T-helper 17 cell (primary cell): ENCODE measurements at regions not wholly inside any gene's neighbourhood (a gene's known extent, or its start where the extent isn't known, plus 50 kb on each side); places are given as distances from the start of the nearest gene placed in this dataset.
"Not testable (repeated sequence)": the region's sequence is repeated elsewhere in the genome, so short reads cannot be mapped to it uniquely, and the experiment has no call there.

Experiments used
- ATAC-seq: fragments of 150-1000 bp; cut with Tn5 transposase; 2 replicates; pipeline ENCODE4 v1.10.0; 2021; ENCODE audit warnings: mild to moderate bottlenecking, moderate library complexity
- DNase-seq, 3 donors: peaks; one replicate each; pipeline versions ENCODE4 v3.0.0 to v3.0.0-alpha.2; 2020 to 2021
- H3K9me3 ChIP-seq: one replicate; pipeline ENCODE4 v1.7.0; 2013; ENCODE audit warnings: low read length, mild to moderate bottlenecking; ENCODE audit not compliant: control insufficient read depth, poor library complexity, severe bottlenecking
- H3K27ac Mint-ChIP-seq: one replicate; pipeline ENCODE4 v1.8.0; 2022; ENCODE audit warnings: mild to moderate bottlenecking, moderate library complexity, mixed read lengths
- H3K27me3 Mint-ChIP-seq: one replicate; pipeline ENCODE4 v1.8.0; 2022; ENCODE audit warnings: mixed read lengths
- H3K36me3 Mint-ChIP-seq: one replicate; pipeline ENCODE4 v1.8.0; 2022; ENCODE audit warnings: low read depth, mixed read lengths
- H3K4me1 Mint-ChIP-seq: one replicate; pipeline ENCODE4 v1.8.0; 2022; ENCODE audit warnings: mild to moderate bottlenecking, mixed read lengths
- H3K4me3 Mint-ChIP-seq: one replicate; pipeline ENCODE4 v1.8.0; 2022; ENCODE audit warnings: mild to moderate bottlenecking, moderate library complexity, mixed read lengths

- Mint-ChIP-seq H3K27ac (no peak overlapping the region), H3K4me3 (no peak overlapping the region), H3K36me3 (no peaks in the 10 kb centered on the region), H3K27me3 (peaks cover 21% of the 10 kb centered on the region), H3K4me1 (no peaks in the 10 kb centered on the region)
- no peaks in the 10 kb centered on the region for H3K9me3 ChIP-seq
- DNase-seq, result no peak
- no peak for ATAC-seq
These were observed 116.6 kb downstream of the C16orf95 start for GRCh38 chr16:87200637-87201036.

DNA sequence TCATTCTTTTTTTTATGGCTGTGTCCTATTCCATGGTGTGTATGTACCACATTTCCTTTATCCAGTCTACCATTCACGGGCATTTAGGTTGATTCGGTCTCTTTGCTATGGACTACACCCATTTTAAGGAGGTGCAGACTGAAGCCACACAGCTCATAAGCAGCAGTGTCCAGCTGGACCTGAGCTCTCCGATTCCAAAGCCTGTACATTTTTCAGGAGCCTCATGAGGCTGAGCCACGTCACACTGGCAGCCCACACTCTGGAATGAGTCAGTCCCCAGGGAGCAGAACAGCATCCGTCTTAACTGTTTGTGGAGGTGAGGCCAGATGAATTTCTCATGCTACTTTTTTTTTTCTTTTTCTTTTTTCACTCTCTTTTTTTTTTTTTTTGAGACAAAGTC is 116.1 kb downstream of the C16orf95 start:
- ATAC-seq (no peak), DNase-seq (no peak)
- Mint-ChIP-seq H3K27me3 (peaks cover 21% of the 10 kb centered on the region), H3K36me3 (no peaks in the 10 kb centered on the region), H3K4me3 (no peak overlapping the region), H3K27ac (no peak overlapping the region), H3K4me1 (no peaks in the 10 kb centered on the region)
- no peaks in the 10 kb centered on the region for H3K9me3 ChIP-seq

DNA sequence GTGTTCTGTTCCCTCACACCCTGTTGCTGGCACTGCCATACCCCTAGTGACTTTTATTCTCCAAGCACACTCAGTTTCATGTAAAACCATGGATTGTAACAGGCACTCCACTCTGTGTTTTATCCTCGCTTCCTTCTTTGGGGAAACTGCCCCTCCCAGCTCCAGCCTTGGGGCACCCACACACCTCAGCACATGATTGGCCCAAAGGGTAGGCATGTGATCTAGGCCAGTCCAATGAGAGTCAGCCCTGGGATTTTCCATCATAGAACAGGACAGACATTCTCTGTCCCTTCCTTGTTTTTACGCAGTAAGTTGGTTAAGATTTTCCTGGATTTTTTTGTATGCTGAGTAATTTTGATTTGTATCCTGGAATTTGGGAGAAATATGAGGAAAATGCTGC is 115.4 kb downstream of the C16orf95 start:
- Mint-ChIP-seq H3K27me3 (peaks cover 19% of the 10 kb centered on the region), H3K36me3 (no peaks in the 10 kb centered on the region), H3K27ac (peak overlapping the region; percentile 59), H3K4me3 (no peak overlapping the region), H3K4me1 (no peaks in the 10 kb centered on the region)
- no peak for ATAC-seq
- H3K9me3 ChIP-seq, result no peaks in the 10 kb centered on the region
- DNase-seq, result no peak

GRCh38 chr16:87202346-87202745 is 114.8 kb downstream of the C16orf95 start:
- ATAC-seq (no peak), DNase-seq (no peak)
- Mint-ChIP-seq H3K4me3 (no peak overlapping the region), H3K27ac (no peak overlapping the region), H3K4me1 (no peaks in the 10 kb centered on the region), H3K27me3 (peaks cover 15% of the 10 kb centered on the region), H3K36me3 (no peaks in the 10 kb centered on the region)
- H3K9me3 ChIP-seq, result no peaks in the 10 kb centered on the region

GRCh38 chr16:87203060-87203656 is 114.0 kb downstream of the C16orf95 start:
- no peak for DNase-seq
- no peak overlapping the region for H3K27ac Mint-ChIP-seq
- H3K4me3 Mint-ChIP-seq, result no peak overlapping the region
- H3K4me1 Mint-ChIP-seq, result no peaks in the 10 kb centered on the region
- H3K9me3 ChIP-seq, result no peaks in the 10 kb centered on the region
- ATAC-seq, result peak; percentile 54
- H3K27me3 Mint-ChIP-seq, result peaks cover 15% of the 10 kb centered on the region
- no peaks in the 10 kb centered on the region for H3K36me3 Mint-ChIP-seq

DNA sequence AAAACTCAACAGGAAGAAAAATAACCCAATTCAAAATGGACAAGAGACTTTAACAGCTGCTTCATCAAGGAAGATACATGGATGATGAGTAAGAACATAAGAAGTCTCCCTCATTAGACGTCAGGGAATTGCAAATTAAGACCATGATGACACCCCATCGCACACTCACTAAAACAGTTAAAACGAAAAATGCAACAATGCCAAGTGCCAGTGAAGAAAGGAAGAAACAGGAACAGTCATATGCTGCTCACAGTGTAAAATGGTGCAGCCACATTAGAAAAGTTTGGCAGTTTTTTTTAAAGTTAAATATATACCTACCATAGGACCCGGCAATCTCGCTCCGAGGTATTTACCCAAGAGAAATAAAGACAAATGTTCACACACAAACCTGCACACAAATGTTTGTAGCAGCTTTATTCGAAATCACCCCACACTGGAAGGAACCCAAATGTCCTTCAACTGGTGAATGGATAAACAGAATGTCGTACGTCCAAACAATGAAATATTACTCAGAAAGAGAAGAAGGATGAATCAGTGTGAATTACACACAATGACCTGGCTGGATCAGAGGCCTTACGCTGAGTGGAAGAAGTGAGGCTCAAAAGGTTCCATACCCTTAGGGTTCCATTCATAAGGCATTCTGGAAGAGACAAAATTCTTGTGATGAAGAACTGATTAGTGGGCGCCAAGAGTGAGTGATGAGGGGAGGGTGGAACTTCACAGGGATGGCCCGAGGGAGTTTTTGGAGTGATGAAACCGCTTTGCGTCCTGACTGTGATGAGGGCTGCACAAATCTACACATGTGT is 110.3 kb downstream of the C16orf95 start:
- no peaks in the 10 kb centered on the region for H3K9me3 ChIP-seq
- no peaks in the 10 kb centered on the region for H3K4me1 Mint-ChIP-seq
- DNase-seq (no peak), ATAC-seq (no peak)
- H3K27ac Mint-ChIP-seq, result no peak overlapping the region
- H3K4me3 Mint-ChIP-seq, result no peak overlapping the region
- H3K27me3 Mint-ChIP-seq, result peaks cover 11% of the 10 kb centered on the region
- no peaks in the 10 kb centered on the region for H3K36me3 Mint-ChIP-seq

GRCh38 chr16:87207509-87207908 is 109.7 kb downstream of the C16orf95 start:
- DNase-seq (no peak), ATAC-seq (no peak)
- Mint-ChIP-seq H3K4me1 (no peaks in the 10 kb centered on the region), H3K4me3 (no peak overlapping the region), H3K36me3 (no peaks in the 10 kb centered on the region), H3K27ac (no peak overlapping the region), H3K27me3 (peaks cover 7% of the 10 kb centered on the region)
- H3K9me3 ChIP-seq, result no peaks in the 10 kb centered on the region

- H3K9me3 ChIP-seq, result no peaks in the 10 kb centered on the region
- ATAC-seq (no peak), DNase-seq (no peak)
- no peaks in the 10 kb centered on the region for H3K36me3 Mint-ChIP-seq
- no peak overlapping the region for H3K4me3 Mint-ChIP-seq
- no peaks in the 10 kb centered on the region for H3K4me1 Mint-ChIP-seq
- H3K27ac Mint-ChIP-seq, result no peak overlapping the region
- peaks cover 6% of the 10 kb centered on the region for H3K27me3 Mint-ChIP-seq
These were observed 109.2 kb downstream of the C16orf95 start for GRCh38 chr16:87207965-87208364.

- not testable (repeated sequence) for H3K27me3 Mint-ChIP-seq, H3K4me3 Mint-ChIP-seq, H3K9me3 ChIP-seq, ATAC-seq, H3K27ac Mint-ChIP-seq, H3K36me3 Mint-ChIP-seq, H3K4me1 Mint-ChIP-seq, DNase-seq
These were observed 108.2 kb downstream of the C16orf95 start for GRCh38 chr16:87208968-87209367.

DNA sequence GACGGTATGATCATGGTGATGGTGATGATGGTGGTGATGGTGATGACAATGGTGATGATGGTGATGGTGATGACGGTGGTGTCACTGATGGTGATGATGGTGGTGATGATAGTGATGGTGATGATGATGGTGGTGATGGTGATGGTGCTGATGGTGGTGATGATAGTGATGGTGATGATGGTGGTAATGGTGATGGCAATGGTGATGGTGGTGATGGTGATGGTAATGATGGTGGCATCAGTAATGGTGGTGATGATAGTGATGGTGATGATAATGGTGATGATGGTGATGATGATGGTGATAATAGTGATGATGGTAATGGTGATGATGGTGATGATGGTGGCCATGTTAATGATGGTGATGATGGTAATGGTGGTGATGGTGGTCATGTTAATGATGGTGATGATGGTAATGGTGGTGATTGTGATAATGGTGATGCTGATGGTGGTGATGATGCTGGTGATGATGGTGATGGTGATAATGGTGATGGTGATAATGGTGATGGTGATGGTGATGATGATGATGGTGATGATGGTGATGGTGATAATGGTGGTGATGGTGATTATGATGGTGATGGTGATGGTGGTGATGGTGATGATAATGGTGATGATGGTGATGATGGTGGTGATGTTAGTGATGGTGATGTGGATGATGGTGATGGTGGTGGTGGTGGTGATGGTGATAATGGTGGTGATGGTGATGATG is 107.2 kb downstream of the C16orf95 start:
- no peaks in the 10 kb centered on the region for H3K36me3 Mint-ChIP-seq
- H3K4me1 Mint-ChIP-seq, result no peaks in the 10 kb centered on the region
- H3K4me3 Mint-ChIP-seq, result no peak overlapping the region
- DNase-seq (no peak), ATAC-seq (no peak)
- no peak overlapping the region for H3K27ac Mint-ChIP-seq
- no peaks in the 10 kb centered on the region for H3K9me3 ChIP-seq
- no peaks in the 10 kb centered on the region for H3K27me3 Mint-ChIP-seq

GRCh38 chr16:87210894-87211293 is 106.3 kb downstream of the C16orf95 start:
- Mint-ChIP-seq H3K36me3 (no peaks in the 10 kb centered on the region), H3K27ac (no peak overlapping the region), H3K27me3 (no peaks in the 10 kb centered on the region), H3K4me3 (no peak overlapping the region), H3K4me1 (no peaks in the 10 kb centered on the region)
- DNase-seq, result no peak
- ATAC-seq, result no peak
- H3K9me3 ChIP-seq, result no peaks in the 10 kb centered on the region

GRCh38 chr16:87212026-87212425 is 105.2 kb downstream of the C16orf95 start:
- Mint-ChIP-seq H3K27me3 (no peaks in the 10 kb centered on the region), H3K4me3 (no peak overlapping the region), H3K4me1 (no peaks in the 10 kb centered on the region), H3K36me3 (no peaks in the 10 kb centered on the region), H3K27ac (no peak overlapping the region)
- H3K9me3 ChIP-seq, result no peaks in the 10 kb centered on the region
- DNase-seq, result no peak
- ATAC-seq, result no peak

DNA sequence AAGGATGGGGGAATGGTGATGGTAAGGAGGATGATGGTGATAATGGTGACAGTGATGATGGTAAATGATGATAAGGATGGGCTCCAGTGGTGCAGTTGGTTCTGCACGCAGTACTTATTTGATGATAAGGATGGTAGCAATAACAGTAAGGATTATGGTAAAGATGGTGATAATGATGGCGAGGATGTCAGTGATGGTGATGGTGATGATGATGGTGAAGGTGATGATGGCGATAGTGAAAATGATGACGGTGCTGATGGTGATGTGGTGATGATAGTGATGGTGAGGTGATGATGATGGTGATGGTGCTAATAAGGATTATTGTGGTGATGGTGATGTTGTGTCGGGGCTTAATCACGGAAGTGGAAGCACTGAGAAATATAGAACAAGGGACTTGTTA is 103.7 kb downstream of the C16orf95 start:
- no peaks in the 10 kb centered on the region for H3K27me3 Mint-ChIP-seq
- no peaks in the 10 kb centered on the region for H3K4me1 Mint-ChIP-seq
- ATAC-seq, result no peak
- no peaks in the 10 kb centered on the region for H3K36me3 Mint-ChIP-seq
- no peaks in the 10 kb centered on the region for H3K9me3 ChIP-seq
- no peak for DNase-seq
- H3K27ac Mint-ChIP-seq, result no peak overlapping the region
- H3K4me3 Mint-ChIP-seq, result no peak overlapping the region
